Embryonic facial prominence (tissue), 1 donor: ENCODE measurements at regions not wholly inside any gene's neighbourhood (a gene's known extent, or its start where the extent isn't known, plus 50 kb on each side); places are given as distances from the start of the nearest gene placed in this dataset.

Source experiments
- DNase-seq: peaks from one replicate; pipeline ENCODE4 v3.0.0-alpha.2; 2016; ENCODE audit errors: extremely low spot score

- DNase-seq = no peak
These were observed 376.6 kb upstream of the NETO1 start for GRCh38 chr18:73244401-73244800.

- DNase-seq = no peak
These were observed 373.1 kb upstream of the NETO1 start for GRCh38 chr18:73240899-73241298.

- no peak for DNase-seq
These were observed 368.1 kb upstream of the NETO1 start for GRCh38 chr18:73235921-73236320.

- DNase-seq = no peak
These were observed 367.7 kb upstream of the NETO1 start for GRCh38 chr18:73235491-73235890.

GRCh38 chr18:73232933-73233332 lies 365.1 kb upstream of the NETO1 start:
- no peak for DNase-seq

GRCh38 chr18:73220663-73221062 lies 352.9 kb upstream of the NETO1 start:
- DNase-seq = no peak

- no peak for DNase-seq
These were observed 350.5 kb upstream of the NETO1 start for GRCh38 chr18:73218293-73218692.

GRCh38 chr18:73214970-73215369 lies 347.2 kb upstream of the NETO1 start:
- DNase-seq = no peak

- no peak for DNase-seq
These were observed 344.7 kb upstream of the NETO1 start for GRCh38 chr18:73212442-73212841.

- DNase-seq = no peak
These were observed 334.2 kb upstream of the NETO1 start for GRCh38 chr18:73201940-73202339.

- no peak for DNase-seq
These were observed 331.4 kb upstream of the NETO1 start for GRCh38 chr18:73199151-73199550.

- no peak for DNase-seq
These were observed 321.9 kb upstream of the NETO1 start for GRCh38 chr18:73189718-73190117.

- no peak for DNase-seq
These were observed 300.4 kb upstream of the NETO1 start for GRCh38 chr18:73168236-73168635.

GRCh38 chr18:73164430-73164829 lies 296.6 kb upstream of the NETO1 start:
- no peak for DNase-seq

- no peak for DNase-seq
These were observed 295.4 kb upstream of the NETO1 start for GRCh38 chr18:73163236-73163635.

GRCh38 chr18:73156117-73156516 lies 288.3 kb upstream of the NETO1 start:
- no peak for DNase-seq

GRCh38 chr18:73153271-73153670 lies 285.5 kb upstream of the NETO1 start:
- DNase-seq = no peak

- no peak for DNase-seq
These were observed 283.3 kb upstream of the NETO1 start for GRCh38 chr18:73151086-73151485.

GRCh38 chr18:73150199-73150598 lies 282.4 kb upstream of the NETO1 start:
- no peak for DNase-seq

- no peak for DNase-seq
These were observed 279.8 kb upstream of the NETO1 start for GRCh38 chr18:73147590-73147989.

GRCh38 chr18:73144030-73144429 lies 276.2 kb upstream of the NETO1 start:
- no peak for DNase-seq

GRCh38 chr18:73136134-73136533 lies 268.3 kb upstream of the NETO1 start:
- DNase-seq = no peak

GRCh38 chr18:73124175-73124574 lies 256.4 kb upstream of the NETO1 start:
- no peak for DNase-seq

GRCh38 chr18:73121207-73121606 lies 253.4 kb upstream of the NETO1 start:
- DNase-seq = no peak

GRCh38 chr18:73120626-73121025 lies 252.8 kb upstream of the NETO1 start:
- no peak for DNase-seq
